ENCODE measurements at regions not wholly inside any gene's neighbourhood (a gene's known extent, or its start where the extent isn't known, plus 50 kb on each side); places are given as distances from the start of the nearest gene placed in this dataset.

GRCh38 chr1:242735323-242735722 lies 210.8 kb upstream of the PLD5 start:
- no peak overlapping the region for H3K27ac ChIP-seq (ENCODE audit: low read depth, low read length)
- no peaks in the 10 kb centered on the region for H3K4me1 ChIP-seq (ENCODE audit: control insufficient read depth, insufficient read depth, low read length)
- no peak overlapping the region for H3K4me3 ChIP-seq (ENCODE audit: low read depth, low read length)
- no peak for DNase-seq (ENCODE audit: low read depth in 4 of 6, low spot score in 6 of 6)
- no peaks in the 10 kb centered on the region for H3K9me3 ChIP-seq (ENCODE audit: control insufficient read depth, insufficient read depth, low read length)
- H3K36me3 ChIP-seq (ENCODE audit: control insufficient read depth, insufficient read depth, low read length): no peaks in the 10 kb centered on the region
- no peaks in the 10 kb centered on the region for H3K27me3 ChIP-seq (ENCODE audit: control insufficient read depth, insufficient read depth, low read length)

- Histone ChIP-seq H3K27me3 (ENCODE audit: control insufficient read depth, insufficient read depth, low read length) (no peaks in the 10 kb centered on the region), H3K27ac (ENCODE audit: low read depth, low read length) (no peak overlapping the region), H3K36me3 (ENCODE audit: control insufficient read depth, insufficient read depth, low read length) (no peaks in the 10 kb centered on the region), H3K4me1 (ENCODE audit: control insufficient read depth, insufficient read depth, low read length) (no peaks in the 10 kb centered on the region), H3K4me3 (ENCODE audit: low read depth, low read length) (no peak overlapping the region), H3K9me3 (ENCODE audit: control insufficient read depth, insufficient read depth, low read length) (no peaks in the 10 kb centered on the region)
- no peak for DNase-seq (ENCODE audit: low read depth in 4 of 6, low spot score in 6 of 6)
Observed at GRCh38 chr1:242731446-242731845, 206.9 kb upstream of the PLD5 start.

GRCh38 chr1:242728696-242729095 lies 204.2 kb upstream of the PLD5 start:
- H3K9me3 ChIP-seq (ENCODE audit: control insufficient read depth, insufficient read depth, low read length): no peaks in the 10 kb centered on the region
- no peak for DNase-seq (ENCODE audit: low read depth in 4 of 6, low spot score in 6 of 6)
- H3K36me3 ChIP-seq (ENCODE audit: control insufficient read depth, insufficient read depth, low read length): no peaks in the 10 kb centered on the region
- no peaks in the 10 kb centered on the region for H3K27me3 ChIP-seq (ENCODE audit: control insufficient read depth, insufficient read depth, low read length)
- WGBS (ENCODE audit: insufficient coverage): no CpG with 5 or more reads among the region's 4 CpGs
- no peak overlapping the region for H3K27ac ChIP-seq (ENCODE audit: low read depth, low read length)
- H3K4me1 ChIP-seq (ENCODE audit: control insufficient read depth, insufficient read depth, low read length): no peaks in the 10 kb centered on the region
- H3K4me3 ChIP-seq (ENCODE audit: low read depth, low read length): no peak overlapping the region

- WGBS (ENCODE audit: insufficient coverage): 43% methylated on average over 8 of the region's 9 CpGs
Observed at GRCh38 chr1:242723044-242723716, 198.7 kb upstream of the PLD5 start.

GRCh38 chr1:242718967-242719366 lies 194.5 kb upstream of the PLD5 start:
- whole genome bisulfite sequencing (ENCODE audit: insufficient coverage): 92% methylated on average over 3 of the region's 6 CpGs
- Histone ChIP-seq H3K4me1 (ENCODE audit: control insufficient read depth, insufficient read depth, low read length) (no peaks in the 10 kb centered on the region), H3K27me3 (ENCODE audit: control insufficient read depth, insufficient read depth, low read length) (no peaks in the 10 kb centered on the region), H3K9me3 (ENCODE audit: control insufficient read depth, insufficient read depth, low read length) (no peaks in the 10 kb centered on the region), H3K36me3 (ENCODE audit: control insufficient read depth, insufficient read depth, low read length) (no peaks in the 10 kb centered on the region), H3K27ac (ENCODE audit: low read depth, low read length) (no peak overlapping the region), H3K4me3 (ENCODE audit: low read depth, low read length) (no peak overlapping the region)
- DNase-seq (ENCODE audit: low read depth in 4 of 6, low spot score in 6 of 6): no peak

More at GRCh38 chr1:242723044-242723716, 198.7 kb upstream of the PLD5 start:
- no peaks in the 10 kb centered on the region for H3K4me1 ChIP-seq (ENCODE audit: control insufficient read depth, insufficient read depth, low read length)
- H3K27me3 ChIP-seq (ENCODE audit: control insufficient read depth, insufficient read depth, low read length): no peaks in the 10 kb centered on the region
- no peak overlapping the region for H3K27ac ChIP-seq (ENCODE audit: low read depth, low read length)
- no peaks in the 10 kb centered on the region for H3K9me3 ChIP-seq (ENCODE audit: control insufficient read depth, insufficient read depth, low read length)
- H3K36me3 ChIP-seq (ENCODE audit: control insufficient read depth, insufficient read depth, low read length): no peaks in the 10 kb centered on the region
- no peak overlapping the region for H3K4me3 ChIP-seq (ENCODE audit: low read depth, low read length)
- peak in 3 of 6 donors; percentile 9 to 82 (median 16) for DNase-seq (ENCODE audit: low read depth in 4 of 6, low spot score in 6 of 6)

GRCh38 chr1:242712248-242712647 lies 187.8 kb upstream of the PLD5 start:
- Histone ChIP-seq H3K9me3 (ENCODE audit: control insufficient read depth, insufficient read depth, low read length) (no peaks in the 10 kb centered on the region), H3K4me3 (ENCODE audit: low read depth, low read length) (no peak overlapping the region), H3K36me3 (ENCODE audit: control insufficient read depth, insufficient read depth, low read length) (no peaks in the 10 kb centered on the region), H3K27me3 (ENCODE audit: control insufficient read depth, insufficient read depth, low read length) (no peaks in the 10 kb centered on the region), H3K4me1 (ENCODE audit: control insufficient read depth, insufficient read depth, low read length) (no peaks in the 10 kb centered on the region), H3K27ac (ENCODE audit: low read depth, low read length) (no peak overlapping the region)
- no peak for DNase-seq (ENCODE audit: low read depth in 4 of 6, low spot score in 6 of 6)
- 66% methylated on average over 4 of the region's 4 CpGs for WGBS (ENCODE audit: insufficient coverage)

GRCh38 chr1:242710847-242711246 lies 186.3 kb upstream of the PLD5 start:
- Histone ChIP-seq H3K4me1 (ENCODE audit: control insufficient read depth, insufficient read depth, low read length) (no peaks in the 10 kb centered on the region), H3K36me3 (ENCODE audit: control insufficient read depth, insufficient read depth, low read length) (no peaks in the 10 kb centered on the region), H3K27me3 (ENCODE audit: control insufficient read depth, insufficient read depth, low read length) (no peaks in the 10 kb centered on the region), H3K4me3 (ENCODE audit: low read depth, low read length) (no peak overlapping the region), H3K27ac (ENCODE audit: low read depth, low read length) (no peak overlapping the region), H3K9me3 (ENCODE audit: control insufficient read depth, insufficient read depth, low read length) (no peaks in the 10 kb centered on the region)
- 60% methylated on average over 1 of the region's 1 CpG for WGBS (ENCODE audit: insufficient coverage)
- DNase-seq (ENCODE audit: low read depth in 4 of 6, low spot score in 6 of 6): no peak

GRCh38 chr1:242710286-242710685 lies 185.8 kb upstream of the PLD5 start:
- WGBS (ENCODE audit: insufficient coverage): no CpG with 5 or more reads among the region's 4 CpGs
- DNase-seq (ENCODE audit: low read depth in 4 of 6, low spot score in 6 of 6): no peak
- Histone ChIP-seq H3K27me3 (ENCODE audit: control insufficient read depth, insufficient read depth, low read length) (no peaks in the 10 kb centered on the region), H3K4me1 (ENCODE audit: control insufficient read depth, insufficient read depth, low read length) (no peaks in the 10 kb centered on the region), H3K9me3 (ENCODE audit: control insufficient read depth, insufficient read depth, low read length) (no peaks in the 10 kb centered on the region), H3K4me3 (ENCODE audit: low read depth, low read length) (no peak overlapping the region), H3K27ac (ENCODE audit: low read depth, low read length) (no peak overlapping the region), H3K36me3 (ENCODE audit: control insufficient read depth, insufficient read depth, low read length) (no peaks in the 10 kb centered on the region)

- H3K27me3 ChIP-seq (ENCODE audit: control insufficient read depth, insufficient read depth, low read length): no peaks in the 10 kb centered on the region
- peak in 1 of 6 donors; percentile 4 for DNase-seq (ENCODE audit: low read depth in 4 of 6, low spot score in 6 of 6)
- no peaks in the 10 kb centered on the region for H3K4me1 ChIP-seq (ENCODE audit: control insufficient read depth, insufficient read depth, low read length)
- H3K9me3 ChIP-seq (ENCODE audit: control insufficient read depth, insufficient read depth, low read length): no peaks in the 10 kb centered on the region
- H3K4me3 ChIP-seq (ENCODE audit: low read depth, low read length): no peak overlapping the region
- 92% methylated on average over 2 of the region's 2 CpGs for WGBS (ENCODE audit: insufficient coverage)
- no peaks in the 10 kb centered on the region for H3K36me3 ChIP-seq (ENCODE audit: control insufficient read depth, insufficient read depth, low read length)
- H3K27ac ChIP-seq (ENCODE audit: low read depth, low read length): no peak overlapping the region
Observed at GRCh38 chr1:242703467-242703866, 179.0 kb upstream of the PLD5 start.

GRCh38 chr1:242692988-242693387 lies 168.5 kb upstream of the PLD5 start:
- Histone ChIP-seq H3K36me3 (ENCODE audit: control insufficient read depth, insufficient read depth, low read length) (no peaks in the 10 kb centered on the region), H3K4me3 (ENCODE audit: low read depth, low read length) (no peak overlapping the region), H3K27ac (ENCODE audit: low read depth, low read length) (no peak overlapping the region), H3K4me1 (ENCODE audit: control insufficient read depth, insufficient read depth, low read length) (peaks cover 11% of the 10 kb centered on the region), H3K9me3 (ENCODE audit: control insufficient read depth, insufficient read depth, low read length) (no peaks in the 10 kb centered on the region), H3K27me3 (ENCODE audit: control insufficient read depth, insufficient read depth, low read length) (no peaks in the 10 kb centered on the region)
- DNase-seq (ENCODE audit: low read depth in 4 of 6, low spot score in 6 of 6): no peak
- WGBS (ENCODE audit: insufficient coverage): 67% methylated on average over 2 of the region's 2 CpGs

All from spinal cord (tissue), 9 donors.